Activated T-cell treated with anti-CD3 and anti-CD28 coated beads, Interleukin-2, amount 50 U/mL, for 4 hours (primary cell): ENCODE measurements at regions not wholly inside any gene's neighbourhood (a gene's known extent, or its start where the extent isn't known, plus 50 kb on each side); places are given as distances from the start of the nearest gene placed in this dataset.

Experiments used
- ATAC-seq, 2 donors: fragments of 200-7000 bp; cut with Tn5 transposase; one replicate each; pipeline ENCODE4 v1.10.0; 2021
- DNase-seq: peaks from one replicate; pipeline ENCODE4 v3.0.0-alpha.2; 2020
- H3K27me3 Mint-ChIP-seq: one replicate; pipeline ENCODE4 v1.8.0; 2021; ENCODE audit warnings: low read depth, mixed read lengths
- H3K36me3 Mint-ChIP-seq: one replicate; pipeline ENCODE4 v1.8.0; 2022; ENCODE audit warnings: mixed read lengths; ENCODE audit not compliant: insufficient read depth
- H3K4me1 Mint-ChIP-seq: one replicate; pipeline ENCODE4 v1.8.0; 2021; ENCODE audit warnings: low read depth, mixed read lengths
- H3K4me3 Mint-ChIP-seq: one replicate; pipeline ENCODE4 v1.8.0; 2021; ENCODE audit warnings: mild to moderate bottlenecking, moderate library complexity, mixed read lengths
- H3K9me3 Mint-ChIP-seq: one replicate; pipeline ENCODE4 v1.8.0; 2021; ENCODE audit warnings: mixed read lengths

- Mint-ChIP-seq H3K9me3 (peaks cover 9% of the 10 kb centered on the region), H3K27me3 (no peaks in the 10 kb centered on the region), H3K4me3 (no peak overlapping the region), H3K36me3 (no peaks in the 10 kb centered on the region), H3K4me1 (no peaks in the 10 kb centered on the region)
- DNase-seq: no peak
- no peak for ATAC-seq
Observed at GRCh38 chr10:28940158-28940888, 263.0 kb downstream of the BAMBI start.

GRCh38 chr10:28942012-28942411 lies 264.7 kb downstream of the BAMBI start:
- Mint-ChIP-seq H3K9me3 (peaks cover 16% of the 10 kb centered on the region), H3K36me3 (no peaks in the 10 kb centered on the region), H3K4me1 (no peaks in the 10 kb centered on the region), H3K27me3 (no peaks in the 10 kb centered on the region), H3K4me3 (no peak overlapping the region)
- no peak for DNase-seq
- no peak for ATAC-seq

GRCh38 chr10:28945959-28946358 lies 268.6 kb downstream of the BAMBI start:
- Mint-ChIP-seq H3K9me3 (peaks cover 16% of the 10 kb centered on the region), H3K4me1 (no peaks in the 10 kb centered on the region), H3K36me3 (no peaks in the 10 kb centered on the region), H3K27me3 (peaks cover 3% of the 10 kb centered on the region), H3K4me3 (no peak overlapping the region)
- ATAC-seq (no peak), DNase-seq (no peak)

GRCh38 chr10:28946479-28946878 lies 269.2 kb downstream of the BAMBI start:
- no peak for ATAC-seq

GRCh38 chr10:28947171-28947570 lies 269.9 kb downstream of the BAMBI start:
- no peaks in the 10 kb centered on the region for H3K4me1 Mint-ChIP-seq
- peaks cover 16% of the 10 kb centered on the region for H3K9me3 Mint-ChIP-seq
- ATAC-seq (no peak), DNase-seq (no peak)
- H3K27me3 Mint-ChIP-seq: peaks cover 7% of the 10 kb centered on the region
- H3K36me3 Mint-ChIP-seq: no peaks in the 10 kb centered on the region
- H3K4me3 Mint-ChIP-seq: no peak overlapping the region

More at GRCh38 chr10:28946479-28946878, 269.2 kb downstream of the BAMBI start:
- Mint-ChIP-seq H3K27me3 (peaks cover 5% of the 10 kb centered on the region), H3K36me3 (no peaks in the 10 kb centered on the region), H3K4me3 (no peak overlapping the region), H3K9me3 (peaks cover 16% of the 10 kb centered on the region), H3K4me1 (no peaks in the 10 kb centered on the region)
- no peak for DNase-seq

GRCh38 chr10:28948046-28948445 lies 270.7 kb downstream of the BAMBI start:
- H3K4me1 Mint-ChIP-seq: no peaks in the 10 kb centered on the region
- ATAC-seq (no peak), DNase-seq (no peak)
- peaks cover 16% of the 10 kb centered on the region for H3K9me3 Mint-ChIP-seq
- H3K4me3 Mint-ChIP-seq: no peak overlapping the region
- H3K27me3 Mint-ChIP-seq: peaks cover 11% of the 10 kb centered on the region
- no peaks in the 10 kb centered on the region for H3K36me3 Mint-ChIP-seq

- ATAC-seq: no peak
- Mint-ChIP-seq H3K27me3 (peaks cover 16% of the 10 kb centered on the region), H3K36me3 (no peaks in the 10 kb centered on the region), H3K4me3 (no peak overlapping the region), H3K9me3 (peaks cover 16% of the 10 kb centered on the region), H3K4me1 (no peaks in the 10 kb centered on the region)
- DNase-seq: no peak
Observed at GRCh38 chr10:28949005-28950004, 272.0 kb downstream of the BAMBI start.

- Mint-ChIP-seq H3K36me3 (no peaks in the 10 kb centered on the region), H3K4me3 (no peak overlapping the region), H3K9me3 (no peaks in the 10 kb centered on the region), H3K27me3 (peaks cover 16% of the 10 kb centered on the region), H3K4me1 (no peaks in the 10 kb centered on the region)
- no peak for ATAC-seq
- DNase-seq: no peak
Observed at GRCh38 chr10:28951484-28951883, 274.2 kb downstream of the BAMBI start.

GRCh38 chr10:28952523-28952922 lies 275.2 kb downstream of the BAMBI start:
- DNase-seq (no peak), ATAC-seq (no peak)
- no peaks in the 10 kb centered on the region for H3K36me3 Mint-ChIP-seq
- H3K4me1 Mint-ChIP-seq: no peaks in the 10 kb centered on the region
- peaks cover 16% of the 10 kb centered on the region for H3K27me3 Mint-ChIP-seq
- peaks cover 5% of the 10 kb centered on the region for H3K9me3 Mint-ChIP-seq
- no peak overlapping the region for H3K4me3 Mint-ChIP-seq

GRCh38 chr10:28954211-28954610 lies 276.9 kb downstream of the BAMBI start:
- H3K4me1 Mint-ChIP-seq: no peaks in the 10 kb centered on the region
- DNase-seq (no peak), ATAC-seq (no peak)
- peaks cover 16% of the 10 kb centered on the region for H3K27me3 Mint-ChIP-seq
- peaks cover 14% of the 10 kb centered on the region for H3K9me3 Mint-ChIP-seq
- no peaks in the 10 kb centered on the region for H3K36me3 Mint-ChIP-seq
- no peak overlapping the region for H3K4me3 Mint-ChIP-seq

- no peak for ATAC-seq
- no peaks in the 10 kb centered on the region for H3K4me1 Mint-ChIP-seq
Observed at GRCh38 chr10:28958468-28958867, 281.1 kb downstream of the BAMBI start.

GRCh38 chr10:28959850-28960501 lies 282.7 kb downstream of the BAMBI start:
- peaks cover 14% of the 10 kb centered on the region for H3K9me3 Mint-ChIP-seq
- no peak for DNase-seq
- H3K4me3 Mint-ChIP-seq: no peak overlapping the region
- no peak for ATAC-seq
- H3K27me3 Mint-ChIP-seq: no peaks in the 10 kb centered on the region
- no peaks in the 10 kb centered on the region for H3K36me3 Mint-ChIP-seq
- no peaks in the 10 kb centered on the region for H3K4me1 Mint-ChIP-seq

More at GRCh38 chr10:28958468-28958867, 281.1 kb downstream of the BAMBI start:
- no peak overlapping the region for H3K4me3 Mint-ChIP-seq
- H3K9me3 Mint-ChIP-seq: peaks cover 14% of the 10 kb centered on the region
- no peak for DNase-seq
- H3K27me3 Mint-ChIP-seq: peaks cover 4% of the 10 kb centered on the region
- no peaks in the 10 kb centered on the region for H3K36me3 Mint-ChIP-seq

GRCh38 chr10:28962768-28963167 lies 285.4 kb downstream of the BAMBI start:
- Mint-ChIP-seq H3K9me3 (peaks cover 6% of the 10 kb centered on the region), H3K4me1 (no peaks in the 10 kb centered on the region), H3K27me3 (no peaks in the 10 kb centered on the region), H3K36me3 (no peaks in the 10 kb centered on the region), H3K4me3 (no peak overlapping the region)
- ATAC-seq (no peak), DNase-seq (no peak)

GRCh38 chr10:28963539-28964221 lies 286.4 kb downstream of the BAMBI start:
- H3K4me3 Mint-ChIP-seq: no peak overlapping the region
- no peaks in the 10 kb centered on the region for H3K4me1 Mint-ChIP-seq
- H3K36me3 Mint-ChIP-seq: no peaks in the 10 kb centered on the region
- H3K27me3 Mint-ChIP-seq: no peaks in the 10 kb centered on the region
- no peak for DNase-seq
- H3K9me3 Mint-ChIP-seq: peaks cover 2% of the 10 kb centered on the region
- no peak for ATAC-seq
